GM21737 (cell line): ENCODE measurements at regions not wholly inside any gene's neighbourhood (a gene's known extent, or its start where the extent isn't known, plus 50 kb on each side); places are given as distances from the start of the nearest gene placed in this dataset.

Experiments
- ATAC-seq: cut with Tn5 transposase; IDR thresholded peaks from one replicate; pipeline ENCODE4 v1.9.1; 2021; ENCODE audit warnings: mild to moderate bottlenecking, moderate library complexity; ENCODE audit not compliant: unreplicated experiment

GRCh38 chr13:106243011-106243565, 292.4 kb downstream of the EFNB2 start:
- ATAC-seq = no peak

DNA sequence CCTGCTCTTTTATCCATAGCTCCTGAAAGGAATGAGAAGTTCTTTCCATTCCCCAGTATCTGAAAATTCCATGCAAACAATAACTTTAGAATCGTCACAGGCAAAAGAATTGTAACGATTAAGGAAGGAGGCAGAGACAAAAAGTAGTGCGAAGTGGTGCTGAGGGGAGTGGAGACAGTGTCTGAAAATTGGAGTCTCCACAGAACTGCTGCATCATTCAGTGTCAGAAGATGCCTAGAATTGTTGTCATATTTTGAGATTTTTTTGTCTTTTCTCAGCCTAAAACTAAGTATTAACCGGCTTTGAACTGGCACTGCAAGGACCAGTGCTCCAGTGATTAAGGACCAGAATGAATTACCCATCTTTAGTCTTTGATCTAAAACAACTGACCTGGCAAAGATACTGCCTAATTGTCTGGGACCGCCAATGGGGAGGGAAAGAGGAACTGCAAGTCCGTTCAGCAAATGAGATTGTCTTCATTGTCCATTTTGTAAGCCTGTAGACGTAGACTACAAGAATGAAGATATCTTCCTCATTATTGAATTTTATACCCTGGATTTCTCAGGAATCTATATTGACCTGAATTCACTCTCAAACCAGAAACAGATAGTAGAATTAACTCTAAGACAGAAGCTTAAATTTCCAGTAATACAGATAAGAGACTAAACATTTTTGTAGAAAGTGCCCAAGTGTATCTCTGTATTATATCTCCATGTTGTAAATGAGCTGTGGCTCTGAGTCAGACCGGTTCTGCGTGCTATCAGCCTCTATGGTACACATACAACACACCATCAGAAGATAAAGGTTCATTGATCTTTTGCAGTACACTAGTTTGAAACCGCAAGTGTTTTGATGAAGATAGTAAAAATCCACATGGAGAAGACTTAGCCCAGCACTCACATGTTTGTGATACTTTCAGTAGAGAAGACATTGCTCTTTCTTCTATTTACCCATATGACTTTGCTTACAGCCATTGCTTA, 293.2 kb downstream of the EFNB2 start:
- ATAC-seq = no peak

- no peak for ATAC-seq
These were observed 296.8 kb downstream of the EFNB2 start for GRCh38 chr13:106238690-106239089.

DNA sequence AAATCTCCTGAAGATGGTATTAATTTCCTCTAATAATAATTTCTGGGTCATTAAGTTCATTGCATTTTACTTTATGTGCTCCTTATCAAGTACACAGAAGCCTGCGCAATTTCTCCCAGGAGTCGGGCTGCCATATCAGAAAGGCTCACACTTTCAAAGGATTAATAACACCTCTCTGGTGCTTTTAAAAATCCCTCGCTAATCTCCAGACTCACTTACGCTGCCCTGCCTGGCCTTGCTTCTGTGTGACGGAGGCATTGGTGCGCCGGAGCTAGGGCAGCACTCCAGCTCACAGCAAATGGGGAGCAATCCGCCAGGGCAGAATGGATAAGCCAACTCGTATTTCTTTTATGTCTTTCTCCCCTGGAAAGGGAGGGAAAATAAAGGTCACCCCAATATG, 300.8 kb downstream of the EFNB2 start:
- no peak for ATAC-seq

DNA sequence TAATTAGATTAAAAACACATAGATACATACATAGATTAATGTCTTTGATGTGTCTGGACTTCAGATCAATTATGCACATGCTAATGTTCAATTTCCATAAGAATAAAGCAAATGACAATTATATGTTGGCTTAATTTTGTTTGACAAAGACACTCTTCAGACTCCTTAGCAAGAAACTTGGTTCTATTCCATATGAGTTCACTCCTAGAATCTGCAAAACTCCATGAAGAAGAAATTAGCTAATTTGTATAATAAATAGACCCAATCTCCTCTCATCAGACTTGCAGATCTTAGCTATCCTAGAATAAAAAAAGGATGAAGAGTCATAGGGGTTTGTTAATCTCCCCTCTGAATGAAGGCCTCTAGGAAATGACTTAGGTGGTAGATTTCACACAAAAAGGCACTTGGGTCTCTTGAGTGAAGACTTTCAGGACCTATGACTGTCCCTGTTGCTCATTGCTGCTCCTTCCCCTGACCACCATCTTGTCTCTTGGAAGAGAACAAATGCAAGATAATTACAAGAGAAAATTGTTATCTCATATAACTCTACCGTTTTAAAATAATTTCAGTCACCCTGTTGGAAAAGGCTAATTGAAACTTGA, 302.2 kb downstream of the EFNB2 start:
- no peak for ATAC-seq

DNA sequence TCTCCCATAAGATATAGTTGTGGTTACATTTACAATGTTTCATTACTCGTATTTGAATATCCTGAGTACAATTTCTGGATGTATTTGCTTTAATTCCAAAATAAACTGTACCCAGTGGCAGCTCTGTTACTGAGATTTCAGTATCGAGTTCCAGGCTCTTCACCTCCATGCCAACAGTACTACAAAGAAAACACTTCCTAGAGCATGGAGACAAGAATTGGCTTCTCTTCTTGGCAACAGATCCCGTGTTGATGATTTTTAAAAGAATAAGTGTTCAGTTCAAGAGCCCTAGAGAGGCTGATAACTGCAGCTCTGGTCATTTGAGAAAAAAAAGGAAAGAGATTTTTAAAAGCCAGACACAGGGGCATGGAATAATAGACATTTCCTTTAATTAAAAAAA, 302.8 kb downstream of the EFNB2 start:
- no peak for ATAC-seq

DNA sequence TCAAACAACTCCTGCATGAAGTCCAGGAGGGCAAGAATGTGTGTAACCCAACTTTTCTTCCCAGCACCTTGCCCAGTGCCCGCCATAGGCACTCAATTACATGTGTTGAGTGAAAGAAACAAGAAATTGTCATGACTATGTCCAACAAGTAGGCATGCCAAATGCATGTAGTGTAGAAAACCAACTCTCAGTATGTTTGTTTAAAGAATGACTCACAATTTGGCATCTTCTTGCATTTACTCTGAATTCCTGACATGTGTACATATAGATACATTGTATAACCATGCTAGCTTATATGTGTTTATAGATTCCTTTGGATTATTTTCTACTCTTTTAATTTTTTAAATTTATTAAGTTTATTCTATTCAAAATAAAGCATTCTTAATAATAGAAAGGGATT, 305.0 kb downstream of the EFNB2 start:
- ATAC-seq = no peak

GRCh38 chr13:106225126-106225525, 310.3 kb downstream of the EFNB2 start:
- ATAC-seq = no peak

DNA sequence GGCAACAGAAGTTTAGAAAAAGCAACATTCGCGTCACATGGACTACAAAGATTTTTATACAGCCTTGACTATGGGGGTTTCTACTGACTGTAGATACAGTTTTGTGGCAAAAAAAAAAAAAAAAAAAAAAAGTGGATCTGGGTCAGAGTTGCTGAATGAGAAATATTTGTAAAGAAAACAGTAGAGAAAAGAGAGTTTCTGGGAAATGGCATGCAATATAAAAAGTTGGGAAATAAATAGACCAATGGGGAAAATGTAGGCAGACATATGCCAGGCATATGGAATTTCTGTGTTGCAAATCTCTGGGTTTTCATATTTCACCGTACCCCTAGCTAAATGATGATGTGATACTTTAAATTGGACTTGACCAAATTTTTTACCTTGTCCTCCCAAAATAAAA, 315.3 kb downstream of the EFNB2 start:
- ATAC-seq = no peak

- no peak for ATAC-seq
These were observed 322.3 kb downstream of the EFNB2 start for GRCh38 chr13:106213028-106213757.

GRCh38 chr13:106212386-106213010, 323.0 kb downstream of the EFNB2 start:
- ATAC-seq = no peak

DNA sequence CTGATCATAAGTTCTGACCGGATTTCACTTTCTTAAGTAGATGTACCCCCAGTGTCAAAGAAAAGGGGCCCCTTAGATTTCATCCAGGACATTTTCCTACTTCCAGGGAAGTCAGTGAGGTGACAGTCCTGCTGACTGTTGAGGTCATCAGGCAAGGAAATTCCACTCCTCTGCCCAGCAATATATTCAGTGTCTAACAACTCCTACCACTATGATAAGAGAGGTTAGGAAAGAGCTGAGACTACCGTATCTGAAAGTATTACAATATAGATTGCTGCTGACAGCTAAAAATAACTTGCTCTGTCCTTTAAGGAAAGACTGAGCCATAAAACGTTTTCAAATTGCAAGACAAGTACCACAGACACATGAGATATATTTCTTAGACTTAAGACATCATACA, 325.1 kb downstream of the EFNB2 start:
- no peak for ATAC-seq

GRCh38 chr13:106205871-106206270, 329.6 kb downstream of the EFNB2 start:
- no peak for ATAC-seq

DNA sequence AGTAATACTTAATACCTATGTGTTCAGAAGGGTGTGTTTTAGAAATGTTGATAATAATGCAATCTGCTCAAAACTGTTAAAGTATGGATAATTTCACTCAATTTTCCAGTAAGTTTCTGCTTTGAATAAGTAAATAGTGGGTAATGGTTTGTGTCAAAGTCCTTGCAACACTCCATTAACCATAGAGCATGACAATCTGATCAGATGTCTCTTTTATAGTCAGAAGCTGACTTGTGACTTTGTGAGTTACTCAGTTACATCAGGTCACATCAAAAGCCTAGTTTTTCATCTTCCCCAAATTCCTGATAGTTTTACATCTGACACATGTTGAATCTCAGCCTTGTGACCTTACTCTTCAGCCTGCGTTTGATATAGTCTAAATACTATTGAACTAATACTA, 338.0 kb downstream of the EFNB2 start:
- no peak for ATAC-seq

DNA sequence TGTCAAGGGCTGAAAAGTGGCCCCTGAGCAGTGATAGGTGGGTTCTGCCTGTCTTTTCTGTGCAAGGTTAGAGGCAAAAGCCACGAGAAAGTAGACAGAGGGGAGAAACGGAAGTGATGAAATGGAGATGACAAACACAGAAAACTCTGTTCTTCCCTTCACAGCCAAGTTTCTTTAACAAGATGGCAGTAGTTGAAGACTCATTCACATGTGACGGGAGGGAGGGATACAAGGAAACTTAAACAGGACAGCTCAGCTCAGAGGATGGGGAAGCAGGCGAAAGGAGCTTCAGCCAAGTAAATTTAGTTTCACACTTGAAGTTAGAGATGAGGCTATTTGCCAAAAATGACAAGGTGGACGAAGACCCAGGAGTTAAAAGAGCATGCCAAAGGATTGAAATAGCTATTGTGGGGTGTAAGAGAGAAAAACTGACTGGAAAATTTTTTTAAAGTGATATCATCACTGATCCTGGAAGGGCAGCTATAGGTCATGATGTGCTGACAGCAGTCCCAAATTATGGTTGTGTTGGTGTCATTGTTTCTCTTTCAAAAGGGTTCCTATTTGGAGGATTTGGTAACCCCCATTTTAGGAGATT, 347.9 kb downstream of the EFNB2 start:
- ATAC-seq = no peak

- no peak for ATAC-seq
These were observed 348.4 kb downstream of the EFNB2 start for GRCh38 chr13:106187101-106187500.

DNA sequence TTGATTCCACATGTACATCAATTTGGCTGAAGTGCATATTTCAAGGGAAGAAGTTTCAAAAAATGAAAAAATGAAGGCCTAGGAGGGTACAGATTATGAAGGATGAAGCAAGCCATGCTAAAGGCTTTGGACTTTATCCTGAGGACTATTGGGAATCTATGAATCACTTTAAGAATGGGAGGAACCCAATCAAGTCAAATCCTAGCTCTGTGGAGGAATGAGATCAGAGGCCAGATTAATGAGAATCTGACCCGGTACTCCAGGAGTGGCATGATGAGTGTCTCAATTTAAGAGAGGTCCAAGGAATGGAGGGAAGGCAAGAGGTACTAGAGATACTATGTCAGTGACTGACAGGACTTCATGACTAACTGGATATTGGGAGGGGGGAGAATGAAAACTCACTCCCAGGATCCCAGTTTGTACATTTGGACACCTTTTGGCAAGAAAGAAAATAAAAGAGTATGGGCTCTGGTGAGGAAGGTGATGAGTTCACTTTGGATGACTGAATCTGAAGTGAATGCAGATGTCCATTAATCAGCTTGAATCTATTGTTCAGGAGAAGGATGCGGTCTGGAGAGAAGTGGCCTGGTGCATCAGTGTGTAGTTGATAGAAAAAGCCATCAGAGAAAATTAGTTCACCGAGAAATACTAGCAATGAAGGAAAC, 349.0 kb downstream of the EFNB2 start:
- ATAC-seq = no peak

- ATAC-seq = no peak
These were observed 350.7 kb downstream of the EFNB2 start for GRCh38 chr13:106184790-106185189.

GRCh38 chr13:106183410-106184065, 351.9 kb downstream of the EFNB2 start:
- no peak for ATAC-seq
